ENCODE measurements at regions not wholly inside any gene's neighbourhood (a gene's known extent, or its start where the extent isn't known, plus 50 kb on each side); places are given as distances from the start of the nearest gene placed in this dataset.

GRCh38 chr12:60259225-60259624 is 663.4 kb downstream of the SLC16A7 start:
- no peak for TF ChIP-seq SUZ12 (IDR thresholded peaks at IDR 0.05)
- TF ChIP-seq CTBP1 (IDR thresholded peaks at IDR 0.05; ENCODE audit: borderline replicate concordance): no peak
- TF ChIP-seq SP1 (IDR thresholded peaks at IDR 0.05): no peak
- no peak for TF ChIP-seq BHLHE40 (IDR thresholded peaks at IDR 0.05; ENCODE audit: borderline replicate concordance)
- TF ChIP-seq LEF1 (IDR thresholded peaks at IDR 0.05; ENCODE audit: borderline replicate concordance): no peak
- no peak for TF ChIP-seq FOXK2 (IDR thresholded peaks at IDR 0.05)

Measured in HEK293T (cell line).